ENCODE measurements at regions not wholly inside any gene's neighbourhood (a gene's known extent, or its start where the extent isn't known, plus 50 kb on each side); places are given as distances from the start of the nearest gene placed in this dataset.

DNA sequence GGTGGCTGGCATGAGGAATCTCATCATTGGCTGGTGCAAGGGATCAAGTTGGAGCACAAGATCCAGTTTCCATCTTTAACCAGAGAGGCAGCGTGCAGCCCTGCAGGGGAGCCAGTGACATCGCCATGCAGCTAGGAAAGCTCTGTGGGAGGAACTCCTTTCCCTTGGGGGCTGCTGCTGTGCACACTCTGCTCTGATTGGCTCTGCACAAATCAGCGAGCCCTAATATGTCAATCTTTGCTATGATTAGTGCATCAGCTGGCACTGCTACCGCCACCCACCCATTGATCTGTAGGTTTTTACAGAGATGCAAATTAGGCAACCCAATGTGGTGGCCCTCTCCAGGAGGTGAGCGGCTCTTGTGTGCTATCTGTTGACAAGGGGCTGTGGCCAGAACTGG is 262.6 kb downstream of the PCNX1 start:
- 75% methylated on average over 2 of the region's 5 CpGs for WGBS (ENCODE audit: insufficient coverage, low coverage, low lambda C conversion rate, missing lambda C conversion rate)
- Histone ChIP-seq H3K9me3 (no peaks in the 10 kb centered on the region), H3K36me3 (no peaks in the 10 kb centered on the region), H3K4me1 (peaks cover 0 to 12% (median 0%) of the 10 kb centered on the region in 4 donors), H3K27ac (no peak overlapping the region), H3K27me3 (no peaks in the 10 kb centered on the region), H3K4me3 (no peak overlapping the region)
- intact Hi-C loops (cut with DNase I) = no loop called here
- TF ChIP-seq POLR2A (IDR thresholded peaks at IDR 0.05) = no peak
- TF ChIP-seq, protein P1, sequence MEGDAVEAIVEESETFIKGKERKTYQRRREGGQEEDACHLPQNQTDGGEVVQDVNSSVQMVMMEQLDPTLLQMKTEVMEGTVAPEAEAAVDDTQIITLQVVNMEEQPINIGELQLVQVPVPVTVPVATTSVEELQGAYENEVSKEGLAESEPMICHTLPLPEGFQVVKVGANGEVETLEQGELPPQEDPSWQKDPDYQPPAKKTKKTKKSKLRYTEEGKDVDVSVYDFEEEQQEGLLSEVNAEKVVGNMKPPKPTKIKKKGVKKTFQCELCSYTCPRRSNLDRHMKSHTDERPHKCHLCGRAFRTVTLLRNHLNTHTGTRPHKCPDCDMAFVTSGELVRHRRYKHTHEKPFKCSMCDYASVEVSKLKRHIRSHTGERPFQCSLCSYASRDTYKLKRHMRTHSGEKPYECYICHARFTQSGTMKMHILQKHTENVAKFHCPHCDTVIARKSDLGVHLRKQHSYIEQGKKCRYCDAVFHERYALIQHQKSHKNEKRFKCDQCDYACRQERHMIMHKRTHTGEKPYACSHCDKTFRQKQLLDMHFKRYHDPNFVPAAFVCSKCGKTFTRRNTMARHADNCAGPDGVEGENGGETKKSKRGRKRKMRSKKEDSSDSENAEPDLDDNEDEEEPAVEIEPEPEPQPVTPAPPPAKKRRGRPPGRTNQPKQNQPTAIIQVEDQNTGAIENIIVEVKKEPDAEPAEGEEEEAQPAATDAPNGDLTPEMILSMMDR (IDR thresholded peaks at IDR 0.05) = no peak
- ATAC-seq = no peak
- no peak for DNase-seq

DNA sequence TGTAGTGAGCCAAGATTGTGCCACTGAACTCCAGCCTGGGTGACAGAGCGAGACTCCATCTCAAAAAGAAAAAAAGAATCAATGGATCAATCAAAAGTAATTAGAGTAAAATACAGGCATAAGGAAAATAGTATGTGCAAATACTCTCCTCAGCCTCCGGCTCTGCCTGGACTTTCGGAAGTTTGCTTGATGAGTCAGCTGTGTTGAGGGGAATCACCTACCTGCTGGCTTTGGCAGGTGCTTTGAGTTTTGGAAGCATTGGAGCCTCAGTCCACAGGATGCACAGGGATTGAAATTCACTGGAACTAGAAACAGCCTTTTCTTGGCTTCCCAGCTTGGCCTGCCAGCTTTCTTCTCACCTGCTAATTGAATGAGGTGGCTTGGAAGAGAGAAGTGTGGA is 268.2 kb downstream of the PCNX1 start:
- DNase-seq (peak in 1 of 3 donors; percentile 38), ATAC-seq (peak; percentile 53 to 100 (median 84))
- intact Hi-C loops (cut with DNase I) = no loop called here
- no peaks in the 10 kb centered on the region for H3K4me1 ChIP-seq
- 61% methylated on average over 3 of the region's 3 CpGs for WGBS (ENCODE audit: insufficient coverage, low coverage, low lambda C conversion rate, missing lambda C conversion rate)
- H3K4me3 ChIP-seq = no peak overlapping the region
- TF ChIP-seq, protein P1 (IDR thresholded peaks at IDR 0.05) = no peak
- TF ChIP-seq POLR2A (IDR thresholded peaks at IDR 0.05) = no peak
- no peak overlapping the region for H3K27ac ChIP-seq
- no peaks in the 10 kb centered on the region for H3K36me3 ChIP-seq
- H3K9me3 ChIP-seq = no peaks in the 10 kb centered on the region
- no peaks in the 10 kb centered on the region for H3K27me3 ChIP-seq

DNA sequence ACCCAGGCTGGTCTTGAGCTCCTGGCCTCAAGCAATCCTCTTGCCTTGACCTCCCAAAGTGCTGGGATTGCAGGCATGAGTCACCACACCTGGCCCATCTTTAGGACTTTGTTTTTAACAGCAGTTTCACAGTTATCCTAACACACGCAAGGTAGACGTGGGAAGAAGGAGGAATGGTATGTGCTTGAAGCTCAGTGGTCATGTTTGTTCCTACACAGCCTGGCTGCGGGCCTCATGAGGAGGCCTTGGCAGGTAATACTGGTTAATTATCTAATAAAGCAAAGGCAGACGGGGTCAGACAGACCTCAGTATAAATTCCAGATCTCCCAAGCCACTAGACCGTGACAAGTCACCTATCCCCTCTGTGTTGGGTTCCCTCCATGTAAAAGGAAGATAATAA is 271.8 kb downstream of the PCNX1 start:
- Histone ChIP-seq H3K36me3 (no peaks in the 10 kb centered on the region), H3K4me3 (no peak overlapping the region), H3K27ac (no peak overlapping the region), H3K9me3 (no peaks in the 10 kb centered on the region), H3K4me1 (no peaks in the 10 kb centered on the region), H3K27me3 (no peaks in the 10 kb centered on the region)
- TF ChIP-seq POLR2A (IDR thresholded peaks at IDR 0.05) = no peak
- TF ChIP-seq, protein P1 (IDR thresholded peaks at IDR 0.05) = no peak
- ATAC-seq (no peak), DNase-seq (no peak)
- WGBS (ENCODE audit: insufficient coverage, low coverage, low lambda C conversion rate, missing lambda C conversion rate) = 81% methylated on average over 5 of the region's 5 CpGs
- intact Hi-C loops (cut with DNase I) = no loop called here

DNA sequence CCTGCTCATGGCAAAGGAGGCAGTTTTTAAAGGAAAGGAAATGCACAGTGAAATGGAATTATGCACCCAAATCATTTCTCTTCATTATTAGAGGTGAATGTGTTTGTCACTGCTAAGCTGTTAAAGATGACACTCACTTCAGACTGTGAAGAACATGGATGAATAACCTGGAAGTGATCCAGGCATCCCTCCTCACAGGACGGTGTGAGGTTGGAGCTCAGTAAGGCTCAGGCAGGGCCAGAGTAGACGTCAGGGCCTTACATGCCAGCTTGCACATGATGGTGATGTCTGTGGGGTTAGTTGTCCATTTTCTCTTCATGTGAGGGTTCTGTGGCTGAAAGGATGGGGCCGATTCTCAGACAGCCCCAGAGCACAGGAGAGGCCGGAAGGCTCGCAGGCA is 273.1 kb downstream of the PCNX1 start:
- Histone ChIP-seq H3K27me3 (no peaks in the 10 kb centered on the region), H3K4me1 (no peaks in the 10 kb centered on the region), H3K9me3 (no peaks in the 10 kb centered on the region), H3K27ac (no peak overlapping the region), H3K4me3 (no peak overlapping the region), H3K36me3 (no peaks in the 10 kb centered on the region)
- WGBS (ENCODE audit: insufficient coverage, low coverage, low lambda C conversion rate, missing lambda C conversion rate) = 80% methylated on average over 1 of the region's 5 CpGs
- DNase-seq (no peak), ATAC-seq (no peak)
- TF ChIP-seq, protein P1 (IDR thresholded peaks at IDR 0.05) = no peak
- TF ChIP-seq POLR2A (IDR thresholded peaks at IDR 0.05) = no peak
- intact Hi-C loops (cut with DNase I) = no loop called here

Data from right lobe of liver (tissue), 6 donors.